Uterus (tissue), 3 donors: ENCODE measurements at regions not wholly inside any gene's neighbourhood (a gene's known extent, or its start where the extent isn't known, plus 50 kb on each side); places are given as distances from the start of the nearest gene placed in this dataset.

Experiments
- DNase-seq, 2 donors: peaks; one replicate each; pipeline ENCODE4 v3.0.0-alpha.2; 2019 to 2020
- H3K27ac ChIP-seq, 2 donors: fragments of 200-600 bp; sonication (generic); 1 replicate in 1 of 2; 2 replicates in 1 of 2; pipeline ENCODE4 v1.5.1; 2016 to 2018
- H3K27me3 ChIP-seq, 2 donors: fragments of 200-600 bp; sonication (generic); one replicate each; pipeline ENCODE4 v1.5.1; 2018 to 2019; ENCODE audit warnings: control low read depth in 1 of 2
- H3K36me3 ChIP-seq, 2 donors: fragments of 200-600 bp; sonication (generic); one replicate each; pipeline ENCODE4 v1.5.1; 2019; ENCODE audit warnings: control low read depth in 1 of 2
- H3K4me1 ChIP-seq, 2 donors: fragments of 200-600 bp; sonication (generic); one replicate each; pipeline ENCODE4 v1.5.1; 2018 to 2019; ENCODE audit warnings: control low read depth in 1 of 2
- H3K4me3 ChIP-seq, 2 donors: fragments of 200-600 bp; sonication (generic); 1 replicate in 1 of 2; 2 replicates in 1 of 2; pipeline ENCODE4 v1.5.1; 2018 to 2019; ENCODE audit warnings: mild to moderate bottlenecking in 1 of 2
- H3K9me3 ChIP-seq, 2 donors: fragments of 200-600 bp; sonication (generic); one replicate each; pipeline ENCODE4 v1.5.1; 2019; ENCODE audit warnings: control low read depth in 1 of 2
- POLR2A ChIP-seq, 2 donors: fragments of 450-650 bp; IDR thresholded peaks; one replicate each; pipeline ENCODE4 v1.6.1; 2016; ENCODE audit warnings: antibody characterized with exemption in 2 of 2, mild to moderate bottlenecking in 1 of 2, moderate library complexity in 1 of 2
- intact Hi-C: fragments of 100-400 bp; cut with DNase I; formaldehyde crosslinking; loops from one replicate; pipeline ENCODE4 v1.15.1; 2023; ENCODE audit warnings: low total_unique reads
- TF ChIP-seq, protein P1 (sequence below), 4 experiments: fragments of 200-600 bp in 2 of 4; fragments of 450-650 bp in 2 of 4; sonication (generic) in 2 of 4; IDR thresholded peaks; one replicate each; pipeline ENCODE4 v1.5.1; 2016 to 2019; ENCODE audit warnings: antibody characterized with exemption in 4 of 4, mild to moderate bottlenecking in 2 of 4, moderate library complexity in 1 of 4
- donor health status: DM: yes; HTN: yes; CAD: no.

GRCh38 chr11:79594834-79595233 is 154.0 kb upstream of the TENM4 start:
- intact Hi-C loops, result no loop called here
- Histone ChIP-seq H3K9me3 (no peaks in the 10 kb centered on the region), H3K27ac (no peak overlapping the region), H3K27me3 (no peaks in the 10 kb centered on the region), H3K4me1 (no peaks in the 10 kb centered on the region), H3K4me3 (no peak overlapping the region), H3K36me3 (no peaks in the 10 kb centered on the region)
- no peak for DNase-seq
- TF ChIP-seq, protein P1, sequence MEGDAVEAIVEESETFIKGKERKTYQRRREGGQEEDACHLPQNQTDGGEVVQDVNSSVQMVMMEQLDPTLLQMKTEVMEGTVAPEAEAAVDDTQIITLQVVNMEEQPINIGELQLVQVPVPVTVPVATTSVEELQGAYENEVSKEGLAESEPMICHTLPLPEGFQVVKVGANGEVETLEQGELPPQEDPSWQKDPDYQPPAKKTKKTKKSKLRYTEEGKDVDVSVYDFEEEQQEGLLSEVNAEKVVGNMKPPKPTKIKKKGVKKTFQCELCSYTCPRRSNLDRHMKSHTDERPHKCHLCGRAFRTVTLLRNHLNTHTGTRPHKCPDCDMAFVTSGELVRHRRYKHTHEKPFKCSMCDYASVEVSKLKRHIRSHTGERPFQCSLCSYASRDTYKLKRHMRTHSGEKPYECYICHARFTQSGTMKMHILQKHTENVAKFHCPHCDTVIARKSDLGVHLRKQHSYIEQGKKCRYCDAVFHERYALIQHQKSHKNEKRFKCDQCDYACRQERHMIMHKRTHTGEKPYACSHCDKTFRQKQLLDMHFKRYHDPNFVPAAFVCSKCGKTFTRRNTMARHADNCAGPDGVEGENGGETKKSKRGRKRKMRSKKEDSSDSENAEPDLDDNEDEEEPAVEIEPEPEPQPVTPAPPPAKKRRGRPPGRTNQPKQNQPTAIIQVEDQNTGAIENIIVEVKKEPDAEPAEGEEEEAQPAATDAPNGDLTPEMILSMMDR (IDR thresholded peaks at IDR 0.05), result no peak
- TF ChIP-seq POLR2A (IDR thresholded peaks at IDR 0.05), result no peak

DNA sequence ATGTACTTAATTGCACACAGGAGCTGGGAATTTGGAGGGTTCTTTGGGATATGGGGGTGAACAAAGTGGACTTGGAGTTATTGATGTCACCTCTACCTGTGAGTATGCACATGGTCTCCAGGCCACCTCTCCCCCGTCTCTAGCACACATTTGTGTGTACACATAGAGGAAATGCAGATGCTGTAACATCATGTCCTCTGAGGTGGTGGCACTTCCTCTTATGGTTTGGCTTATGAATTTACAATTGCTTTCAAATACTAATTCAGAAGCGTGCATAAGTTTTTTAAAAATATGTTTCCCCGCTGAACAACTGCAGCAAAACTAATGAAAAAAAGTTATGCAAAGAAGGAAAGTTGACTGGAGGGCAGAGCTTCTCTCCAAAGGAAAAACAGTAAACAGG is 152.0 kb upstream of the TENM4 start:
- H3K27ac ChIP-seq, result no peak overlapping the region
- no peak for DNase-seq
- intact Hi-C loops, result no loop called here
- no peaks in the 10 kb centered on the region for H3K27me3 ChIP-seq
- no peaks in the 10 kb centered on the region for H3K4me1 ChIP-seq
- no peaks in the 10 kb centered on the region for H3K9me3 ChIP-seq
- no peak overlapping the region for H3K4me3 ChIP-seq
- TF ChIP-seq, protein P1 (IDR thresholded peaks at IDR 0.05), result no peak
- no peak for TF ChIP-seq POLR2A (IDR thresholded peaks at IDR 0.05)
- no peaks in the 10 kb centered on the region for H3K36me3 ChIP-seq

DNA sequence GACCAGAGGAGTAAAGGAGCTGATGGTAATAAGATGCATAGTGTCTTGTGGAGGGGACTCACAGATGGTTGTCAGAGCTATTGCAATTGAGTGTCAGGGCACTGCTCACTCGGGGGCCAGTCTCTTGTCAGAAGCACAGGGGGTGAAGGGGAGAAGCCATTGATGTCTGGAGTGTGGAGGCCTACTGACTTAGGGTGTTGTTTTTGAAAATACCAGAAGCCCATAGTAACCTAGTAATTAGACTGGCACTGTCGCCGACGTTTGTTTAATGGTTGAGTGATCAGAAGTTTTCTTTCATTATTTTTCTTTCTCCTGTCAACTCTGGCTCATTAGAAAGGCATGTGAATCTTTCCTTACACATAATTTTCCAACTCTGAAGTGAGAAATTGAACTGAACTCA is 151.6 kb upstream of the TENM4 start:
- H3K4me1 ChIP-seq, result no peaks in the 10 kb centered on the region
- no peak for TF ChIP-seq POLR2A (IDR thresholded peaks at IDR 0.05)
- TF ChIP-seq, protein P1 (IDR thresholded peaks at IDR 0.05), result no peak
- H3K27me3 ChIP-seq, result no peaks in the 10 kb centered on the region
- H3K36me3 ChIP-seq, result no peaks in the 10 kb centered on the region
- DNase-seq, result no peak
- no peak overlapping the region for H3K27ac ChIP-seq
- no peak overlapping the region for H3K4me3 ChIP-seq
- no peaks in the 10 kb centered on the region for H3K9me3 ChIP-seq
- intact Hi-C loops, result no loop called here

GRCh38 chr11:79582434-79582833 is 141.6 kb upstream of the TENM4 start:
- H3K4me1 ChIP-seq, result no peaks in the 10 kb centered on the region
- intact Hi-C loops, result no loop called here
- no peak overlapping the region for H3K27ac ChIP-seq
- no peak for TF ChIP-seq POLR2A (IDR thresholded peaks at IDR 0.05)
- TF ChIP-seq, protein P1 (IDR thresholded peaks at IDR 0.05), result no peak
- H3K36me3 ChIP-seq, result no peaks in the 10 kb centered on the region
- no peaks in the 10 kb centered on the region for H3K9me3 ChIP-seq
- no peak overlapping the region for H3K4me3 ChIP-seq
- DNase-seq, result no peak
- no peaks in the 10 kb centered on the region for H3K27me3 ChIP-seq

- Histone ChIP-seq H3K4me1 (no peaks in the 10 kb centered on the region), H3K27ac (no peak overlapping the region), H3K4me3 (no peak overlapping the region), H3K27me3 (no peaks in the 10 kb centered on the region), H3K36me3 (no peaks in the 10 kb centered on the region), H3K9me3 (no peaks in the 10 kb centered on the region)
- intact Hi-C loops, result no loop called here
- TF ChIP-seq POLR2A (IDR thresholded peaks at IDR 0.05), result no peak
- TF ChIP-seq, protein P1 (IDR thresholded peaks at IDR 0.05), result no peak
- no peak for DNase-seq
These were observed 138.2 kb upstream of the TENM4 start for GRCh38 chr11:79579063-79579462.
